ENCODE measurements at regions not wholly inside any gene's neighbourhood (a gene's known extent, or its start where the extent isn't known, plus 50 kb on each side); places are given as distances from the start of the nearest gene placed in this dataset.
"Not testable (repeated sequence)": the region's sequence is repeated elsewhere in the genome, so short reads cannot be mapped to it uniquely, and the experiment has no call there.

DNA sequence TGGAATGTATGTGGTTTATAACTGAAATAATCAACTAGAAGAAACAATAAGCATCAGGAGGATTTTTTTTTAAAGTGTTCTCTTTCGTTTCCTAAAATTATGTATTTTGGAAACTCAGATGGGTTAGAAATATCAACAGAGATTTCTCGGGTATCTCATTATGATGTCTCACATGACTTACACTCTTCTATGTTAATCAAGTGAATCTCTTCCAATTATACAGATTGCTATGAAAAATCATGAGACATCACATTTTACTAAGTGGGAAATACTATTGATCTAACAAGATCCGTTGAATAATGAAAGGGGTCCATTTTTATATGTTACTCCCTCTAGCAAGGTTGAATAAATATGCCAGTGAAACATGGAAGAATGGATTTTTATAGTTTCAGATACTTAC, 54.7 kb upstream of the NRIP1 start:
- Mint-ChIP-seq H3K27me3 (peaks cover 4% of the 10 kb centered on the region), H3K9me3 (no peaks in the 10 kb centered on the region), H3K4me3 (no peak overlapping the region), H3K4me1 (ENCODE audit: low read depth) (no peaks in the 10 kb centered on the region), H3K27ac (no peak overlapping the region), H3K36me3 (no peaks in the 10 kb centered on the region)
- ChIA-PET CTCF (no interaction called here), POLR2A (no interaction called here)
- no peak for DNase-seq
- intact Hi-C loops (cut with micrococcal nuclease): no loop called here

DNA sequence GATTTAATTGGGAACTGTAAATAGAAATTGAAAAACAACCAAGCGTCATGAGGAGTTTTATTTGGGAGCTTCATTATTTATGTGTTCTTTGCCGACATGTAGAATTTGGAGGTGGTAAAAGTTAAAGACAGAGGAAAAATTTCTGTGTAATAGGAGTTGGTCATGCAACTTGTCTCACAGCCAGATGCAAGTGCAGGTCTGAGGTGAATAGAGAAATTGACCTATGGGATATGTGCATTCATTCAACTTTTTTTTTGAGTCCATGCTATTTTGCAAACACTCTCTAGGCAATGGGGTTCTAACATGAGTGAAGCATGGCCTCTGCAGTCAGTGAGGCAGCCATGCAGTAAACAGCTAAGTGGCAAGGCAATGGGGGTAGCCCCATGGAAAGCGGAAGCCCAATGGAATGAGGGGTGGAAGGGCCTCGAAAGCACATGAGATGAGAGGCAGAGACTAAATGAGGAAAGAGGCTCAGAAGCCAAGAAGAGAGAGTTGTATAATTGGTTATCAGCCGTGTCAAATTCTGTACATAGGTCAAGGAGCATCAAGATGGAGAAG, 56.4 kb upstream of the NRIP1 start:
- Mint-ChIP-seq H3K9me3 (no peaks in the 10 kb centered on the region), H3K36me3 (no peaks in the 10 kb centered on the region), H3K4me1 (ENCODE audit: low read depth) (no peaks in the 10 kb centered on the region), H3K27ac (no peak overlapping the region), H3K27me3 (peaks cover 4% of the 10 kb centered on the region), H3K4me3 (no peak overlapping the region)
- ChIA-PET CTCF (no interaction called here), POLR2A (no interaction called here)
- no peak for DNase-seq
- intact Hi-C loops (cut with micrococcal nuclease): no loop called here

DNA sequence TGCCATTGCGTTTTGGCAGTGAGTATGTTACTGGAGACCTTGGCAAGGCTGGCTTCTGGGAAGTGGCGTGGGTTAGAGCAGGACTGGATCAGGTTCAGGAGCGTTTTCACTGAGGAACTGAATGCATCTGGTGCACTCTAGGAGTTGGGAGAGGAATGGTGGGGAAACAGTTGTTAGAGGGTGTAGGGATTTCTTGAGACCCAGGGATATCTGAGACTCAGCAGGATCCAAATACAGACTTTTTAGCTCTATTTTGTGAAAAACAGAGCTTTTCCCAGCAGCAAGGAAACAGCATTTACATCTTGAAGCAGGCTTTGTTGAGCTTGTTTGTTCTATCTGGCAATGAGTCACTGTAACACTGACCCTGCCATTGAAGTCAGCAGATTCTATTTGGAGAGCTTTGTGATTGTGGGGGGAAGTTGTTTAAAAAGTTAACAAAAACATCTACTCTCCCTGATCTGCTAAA, 56.9 kb upstream of the NRIP1 start:
- intact Hi-C loops (cut with micrococcal nuclease): no loop called here
- H3K4me1 Mint-ChIP-seq (ENCODE audit: low read depth): no peaks in the 10 kb centered on the region
- no peak overlapping the region for H3K27ac Mint-ChIP-seq
- ChIA-PET POLR2A (no interaction called here), CTCF (no interaction called here)
- H3K9me3 Mint-ChIP-seq: no peaks in the 10 kb centered on the region
- peaks cover 4% of the 10 kb centered on the region for H3K27me3 Mint-ChIP-seq
- no peak for DNase-seq
- no peak overlapping the region for H3K4me3 Mint-ChIP-seq
- no peaks in the 10 kb centered on the region for H3K36me3 Mint-ChIP-seq

DNA sequence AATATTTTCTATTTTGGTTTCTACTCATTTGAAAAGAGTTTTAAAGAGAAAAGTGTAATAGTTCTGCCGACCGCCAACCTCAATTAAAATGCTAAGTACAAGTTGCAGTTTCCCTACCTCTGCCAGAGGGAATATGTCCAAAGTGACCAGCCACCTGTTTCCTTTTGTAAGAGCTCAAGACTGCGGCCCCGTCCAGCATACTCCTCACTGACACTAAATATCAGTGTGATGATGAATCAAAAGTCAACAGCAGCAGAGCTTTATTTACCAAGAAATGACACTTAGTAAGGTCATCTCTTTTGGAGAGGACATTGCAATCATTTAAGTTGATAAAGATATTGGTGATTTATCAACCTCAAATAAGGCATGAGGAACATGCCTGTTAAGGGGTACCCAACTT, 57.4 kb upstream of the NRIP1 start:
- CTCF ChIA-PET: no interaction called here
- Mint-ChIP-seq H3K9me3 (no peaks in the 10 kb centered on the region), H3K36me3 (no peaks in the 10 kb centered on the region), H3K27me3 (peaks cover 4% of the 10 kb centered on the region), H3K27ac (no peak overlapping the region), H3K4me3 (no peak overlapping the region), H3K4me1 (ENCODE audit: low read depth) (no peaks in the 10 kb centered on the region)
- intact Hi-C loops (cut with micrococcal nuclease): no loop called here
- POLR2A ChIA-PET: no interaction called here
- no peak for DNase-seq

DNA sequence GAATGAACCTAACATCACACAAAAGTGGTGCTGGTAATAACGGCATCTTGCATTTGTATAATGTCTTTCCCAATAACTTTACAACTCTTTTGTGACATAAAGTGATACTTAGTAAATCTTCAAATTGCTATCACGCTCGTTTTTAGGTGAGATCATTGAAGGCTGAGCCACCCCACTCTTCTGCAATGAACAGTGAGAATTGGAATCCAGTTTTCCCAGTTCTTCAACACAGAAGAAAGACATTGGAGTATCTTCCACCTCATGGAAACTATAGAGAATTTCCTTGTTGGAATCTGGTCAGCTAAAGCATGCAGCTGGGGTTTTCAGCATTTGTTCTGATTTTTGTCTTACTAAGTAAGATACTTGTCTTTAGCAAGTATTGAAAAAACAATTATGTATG, 59.9 kb upstream of the NRIP1 start:
- intact Hi-C loops (cut with micrococcal nuclease): no loop called here
- Mint-ChIP-seq H3K4me1 (ENCODE audit: low read depth) (no peaks in the 10 kb centered on the region), H3K4me3 (no peak overlapping the region), H3K27me3 (peaks cover 4% of the 10 kb centered on the region), H3K9me3 (no peaks in the 10 kb centered on the region), H3K36me3 (no peaks in the 10 kb centered on the region), H3K27ac (no peak overlapping the region)
- DNase-seq: no peak
- ChIA-PET POLR2A (no interaction called here), CTCF (no interaction called here)

DNA sequence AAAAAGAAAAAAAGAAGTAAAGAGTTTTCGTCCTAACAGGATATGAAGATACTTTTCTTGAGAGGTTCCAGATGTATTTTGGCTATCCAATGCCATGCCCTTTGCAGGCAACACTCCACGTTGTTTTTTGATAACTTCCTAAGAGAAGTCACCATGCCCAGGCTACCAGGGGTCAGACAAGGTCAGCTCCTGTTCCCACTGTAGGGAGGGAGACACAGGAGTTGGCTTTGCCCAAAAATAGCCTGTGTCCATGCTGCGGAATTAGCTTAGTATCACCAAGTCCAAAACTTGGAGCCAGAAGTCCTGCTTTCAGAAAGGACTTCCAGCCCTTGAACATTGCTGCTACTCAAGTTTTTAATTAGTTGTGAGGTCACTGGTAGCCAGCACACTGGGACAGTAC, 62.1 kb upstream of the NRIP1 start:
- Mint-ChIP-seq H3K4me3 (no peak overlapping the region), H3K36me3 (no peaks in the 10 kb centered on the region)
- intact Hi-C loops (cut with micrococcal nuclease): no loop called here

DNA sequence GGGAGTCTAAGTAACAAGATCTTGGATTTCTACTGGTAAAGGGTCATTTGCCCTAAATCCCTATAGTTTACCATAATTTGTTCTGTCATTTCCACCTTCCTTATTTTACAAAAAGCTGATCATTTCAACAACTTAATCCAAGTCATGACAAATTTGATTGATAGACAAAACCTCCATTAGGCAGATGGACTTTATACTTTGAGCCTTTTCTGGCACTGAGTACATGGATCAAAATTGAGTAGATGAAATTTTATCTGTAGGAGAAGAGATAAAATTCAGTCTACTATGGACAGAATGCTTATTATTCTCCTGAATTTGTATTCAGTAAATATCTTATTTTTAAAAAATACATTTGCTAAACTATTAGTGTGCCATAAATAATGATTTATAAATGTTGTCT, 62.6 kb upstream of the NRIP1 start:
- Mint-ChIP-seq H3K9me3 (no peaks in the 10 kb centered on the region), H3K27me3 (no peaks in the 10 kb centered on the region), H3K4me1 (ENCODE audit: low read depth) (no peaks in the 10 kb centered on the region), H3K4me3 (no peak overlapping the region), H3K36me3 (no peaks in the 10 kb centered on the region), H3K27ac (no peak overlapping the region)
- intact Hi-C loops (cut with micrococcal nuclease): no loop called here
- ChIA-PET CTCF (no interaction called here), POLR2A (no interaction called here)
- DNase-seq: no peak

More for the DNA sequence above, 62.1 kb upstream of the NRIP1 start:
- ChIA-PET CTCF (no interaction called here), POLR2A (no interaction called here)
- DNase-seq: no peak
- no peaks in the 10 kb centered on the region for H3K9me3 Mint-ChIP-seq
- no peaks in the 10 kb centered on the region for H3K4me1 Mint-ChIP-seq (ENCODE audit: low read depth)
- H3K27ac Mint-ChIP-seq: no peak overlapping the region
- H3K27me3 Mint-ChIP-seq: no peaks in the 10 kb centered on the region

DNA sequence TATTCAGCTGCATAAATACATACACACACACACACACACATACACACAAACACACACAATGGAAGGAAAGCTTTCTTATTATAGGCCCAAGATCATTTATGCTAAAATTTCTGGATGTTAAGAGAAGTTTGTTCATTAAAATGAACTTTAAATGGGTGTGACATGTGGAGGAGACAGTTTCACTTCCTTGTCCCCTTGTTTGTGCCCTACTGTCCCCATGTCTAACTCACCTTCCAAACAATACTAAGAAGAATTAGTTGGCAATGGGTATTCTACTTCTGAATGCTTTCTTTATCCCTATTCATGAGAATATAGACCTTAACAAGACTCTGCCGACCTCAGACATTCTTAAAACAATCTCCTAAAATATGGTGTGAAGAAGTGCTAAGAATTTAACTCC, 63.5 kb upstream of the NRIP1 start:
- Mint-ChIP-seq H3K9me3 (no peaks in the 10 kb centered on the region), H3K27me3 (no peaks in the 10 kb centered on the region), H3K4me3 (no peak overlapping the region), H3K4me1 (ENCODE audit: low read depth) (no peaks in the 10 kb centered on the region), H3K27ac (no peak overlapping the region), H3K36me3 (no peaks in the 10 kb centered on the region)
- ChIA-PET CTCF (no interaction called here), POLR2A (no interaction called here)
- intact Hi-C loops (cut with micrococcal nuclease): no loop called here
- DNase-seq: no peak

DNA sequence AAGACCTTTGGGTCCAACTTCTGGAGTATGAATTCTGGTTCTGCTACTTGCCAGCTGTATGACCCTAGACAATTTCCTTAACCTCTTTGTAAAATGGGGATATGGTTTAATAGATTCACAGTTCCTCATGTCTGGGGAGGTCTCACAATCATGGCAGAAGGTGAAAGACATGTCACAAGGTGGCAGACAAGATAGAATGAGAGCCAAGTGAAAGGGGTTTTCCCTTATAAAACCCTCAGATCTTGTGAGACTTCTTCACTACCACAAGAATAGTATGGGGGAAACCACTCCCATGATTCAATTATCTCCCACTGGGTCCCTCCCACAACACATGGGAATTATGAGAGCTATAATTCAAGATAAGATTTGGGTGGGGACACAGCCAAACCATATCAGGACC, 63.9 kb upstream of the NRIP1 start:
- H3K36me3 Mint-ChIP-seq; POLR2A ChIA-PET; H3K27me3 Mint-ChIP-seq; intact Hi-C loops (cut with micrococcal nuclease); CTCF ChIA-PET; H3K4me1 Mint-ChIP-seq (ENCODE audit: low read depth); DNase-seq; H3K27ac Mint-ChIP-seq; H3K9me3 Mint-ChIP-seq; H3K4me3 Mint-ChIP-seq: not testable (repeated sequence)

DNA sequence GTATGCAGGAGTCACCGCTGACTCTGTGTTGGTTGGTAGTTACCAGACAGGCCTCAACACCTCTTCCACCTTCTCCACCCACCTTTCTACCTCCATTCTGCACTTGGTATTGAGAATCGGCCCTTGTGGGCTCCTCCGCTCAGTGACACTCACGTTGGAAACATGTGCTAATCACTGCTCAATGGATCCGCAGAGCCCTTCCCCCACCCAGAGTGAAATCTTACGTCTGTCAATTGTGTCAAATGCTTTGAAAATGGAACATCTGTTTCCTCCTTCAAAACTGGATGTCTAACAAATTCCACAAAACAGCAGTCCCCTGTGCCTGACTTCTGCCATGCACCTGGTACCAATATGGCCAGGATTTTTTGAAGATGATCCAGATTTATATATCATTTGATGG, 65.5 kb upstream of the NRIP1 start:
- no peaks in the 10 kb centered on the region for H3K4me1 Mint-ChIP-seq (ENCODE audit: low read depth)
- H3K4me3 Mint-ChIP-seq: no peak overlapping the region
- H3K27me3 Mint-ChIP-seq: no peaks in the 10 kb centered on the region
- H3K36me3 Mint-ChIP-seq: no peaks in the 10 kb centered on the region
- POLR2A ChIA-PET: no interaction called here
- intact Hi-C loops (cut with micrococcal nuclease): no loop called here
- H3K27ac Mint-ChIP-seq: no peak overlapping the region
- CTCF ChIA-PET: no interaction called here
- H3K9me3 Mint-ChIP-seq: no peaks in the 10 kb centered on the region
- DNase-seq: no peak

DNA sequence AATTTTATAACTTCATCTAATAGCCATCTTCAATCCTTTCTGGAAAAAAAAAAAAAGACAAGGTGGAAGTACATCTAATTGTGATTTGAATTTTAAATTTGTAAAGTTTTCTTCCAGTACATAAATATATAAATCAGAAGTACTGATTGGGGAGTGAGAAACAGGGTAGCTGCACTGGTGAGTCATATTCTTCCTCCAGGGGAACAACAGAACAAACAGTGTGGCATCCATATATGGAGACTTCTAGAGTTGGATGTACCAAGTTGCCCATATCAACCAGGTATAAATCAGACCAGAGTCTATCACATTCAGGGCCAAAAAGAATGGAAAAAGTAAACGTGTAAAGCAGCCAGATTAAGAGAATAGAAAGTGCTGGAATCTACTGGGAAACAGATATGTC, 66.0 kb upstream of the NRIP1 start:
- no peaks in the 10 kb centered on the region for H3K36me3 Mint-ChIP-seq
- CTCF ChIA-PET: no interaction called here
- H3K27ac Mint-ChIP-seq: no peak overlapping the region
- no peak overlapping the region for H3K4me3 Mint-ChIP-seq
- no peaks in the 10 kb centered on the region for H3K9me3 Mint-ChIP-seq
- no peaks in the 10 kb centered on the region for H3K4me1 Mint-ChIP-seq (ENCODE audit: low read depth)
- no peaks in the 10 kb centered on the region for H3K27me3 Mint-ChIP-seq
- POLR2A ChIA-PET: no interaction called here
- DNase-seq: no peak
- intact Hi-C loops (cut with micrococcal nuclease): no loop called here

DNA sequence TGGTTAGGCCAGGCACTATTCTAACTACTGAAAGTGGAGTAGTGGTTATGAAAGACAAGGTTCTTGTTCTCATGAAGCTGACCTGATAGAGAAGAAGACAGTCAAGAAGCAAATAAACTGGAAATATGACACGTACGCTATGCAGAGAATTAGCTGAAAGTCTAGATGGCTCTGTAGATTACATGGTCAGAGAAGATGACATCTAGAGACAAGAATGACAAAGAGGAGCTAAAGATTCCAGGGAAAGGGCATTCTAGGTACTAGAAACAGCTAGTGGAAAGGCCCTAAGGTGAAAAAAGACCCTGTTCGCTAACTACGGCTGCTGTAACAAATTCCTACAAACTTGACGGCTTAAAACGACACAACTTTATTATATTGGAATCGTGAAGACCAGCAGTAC, 68.0 kb upstream of the NRIP1 start:
- ChIA-PET CTCF (no interaction called here), POLR2A (no interaction called here)
- no peaks in the 10 kb centered on the region for H3K9me3 Mint-ChIP-seq
- intact Hi-C loops (cut with micrococcal nuclease): no loop called here
- H3K4me1 Mint-ChIP-seq (ENCODE audit: low read depth): no peaks in the 10 kb centered on the region
- H3K27ac Mint-ChIP-seq: no peak overlapping the region
- no peak for DNase-seq
- no peaks in the 10 kb centered on the region for H3K27me3 Mint-ChIP-seq
- H3K4me3 Mint-ChIP-seq: no peak overlapping the region
- H3K36me3 Mint-ChIP-seq: no peaks in the 10 kb centered on the region

DNA sequence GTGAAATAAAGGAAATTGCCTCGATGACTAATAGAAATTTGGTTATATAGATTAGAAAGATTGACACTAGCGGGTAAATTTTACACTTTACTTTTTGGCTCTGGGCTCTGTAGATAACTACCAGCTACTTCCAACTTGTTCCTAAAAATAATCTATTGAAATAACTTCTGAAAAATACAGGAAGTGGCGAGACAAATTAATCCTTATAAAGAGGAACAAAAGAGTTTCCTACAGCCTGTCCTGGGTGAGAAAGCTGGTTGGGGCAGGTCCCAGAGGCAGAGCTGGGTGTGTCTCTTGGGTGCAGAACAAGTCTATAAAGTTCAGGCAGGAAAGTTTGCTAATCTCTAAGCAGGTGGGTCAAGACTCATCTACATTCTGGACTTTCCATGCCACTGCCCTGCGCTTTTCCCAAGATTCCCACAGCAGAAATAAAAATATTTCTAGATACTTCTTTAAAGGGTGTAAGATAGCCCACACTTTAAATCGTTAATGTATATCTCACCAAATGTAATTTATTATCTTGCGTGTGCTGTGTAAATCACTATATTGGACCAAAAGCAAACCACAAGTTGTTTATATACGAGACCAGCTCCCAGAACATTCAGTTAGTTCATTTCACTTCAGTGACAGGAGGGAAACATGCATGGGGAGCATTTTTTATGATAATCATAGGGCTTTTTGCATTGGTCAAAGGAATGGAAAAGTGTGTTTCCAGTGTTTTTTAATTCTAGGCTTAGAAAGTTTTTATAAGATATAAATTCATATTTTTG, 70.1 kb upstream of the NRIP1 start:
- Mint-ChIP-seq H3K4me1 (ENCODE audit: low read depth) (no peaks in the 10 kb centered on the region), H3K4me3 (no peak overlapping the region), H3K36me3 (no peaks in the 10 kb centered on the region), H3K27me3 (peaks cover 9% of the 10 kb centered on the region), H3K9me3 (no peaks in the 10 kb centered on the region), H3K27ac (no peak overlapping the region)
- POLR2A ChIA-PET: no interaction called here
- intact Hi-C loops (cut with micrococcal nuclease): no loop called here
- CTCF ChIA-PET: no interaction called here
- DNase-seq: no peak

All from activated CD4-positive, alpha-beta memory T cell treated with anti-CD3 and anti-CD28 coated beads for 36 hours (primary cell).